Activated naive CD8-positive, alpha-beta T cell treated with anti-CD3 and anti-CD28 coated beads, Interleukin-2, amount 50 U/mL, for 24 hours (primary cell): ENCODE measurements at regions not wholly inside any gene's neighbourhood (a gene's known extent, or its start where the extent isn't known, plus 50 kb on each side); places are given as distances from the start of the nearest gene placed in this dataset.
"Not testable (repeated sequence)": the region's sequence is repeated elsewhere in the genome, so short reads cannot be mapped to it uniquely, and the experiment has no call there.

Source experiments
- ATAC-seq: fragments of 150-1000 bp; cut with Tn5 transposase; one replicate; pipeline ENCODE4 v1.10.0; 2021
- DNase-seq: peaks from one replicate; pipeline ENCODE4 v3.0.0; 2021
- H3K27ac Mint-ChIP-seq: one replicate; pipeline ENCODE4 v1.8.0; 2021; ENCODE audit warnings: mild to moderate bottlenecking, mixed read lengths
- H3K27me3 Mint-ChIP-seq: one replicate; pipeline ENCODE4 v1.8.0; 2021; ENCODE audit warnings: mixed read lengths
- H3K36me3 Mint-ChIP-seq: one replicate; pipeline ENCODE4 v1.8.0; 2021; ENCODE audit warnings: low read depth, mixed read lengths
- H3K4me1 Mint-ChIP-seq: one replicate; pipeline ENCODE4 v1.8.0; 2021; ENCODE audit warnings: mixed read lengths
- H3K4me3 Mint-ChIP-seq: one replicate; pipeline ENCODE4 v1.8.0; 2021; ENCODE audit warnings: mild to moderate bottlenecking, moderate library complexity, mixed read lengths
- H3K9me3 Mint-ChIP-seq: one replicate; pipeline ENCODE4 v1.8.0; 2021; ENCODE audit warnings: mixed read lengths

DNA sequence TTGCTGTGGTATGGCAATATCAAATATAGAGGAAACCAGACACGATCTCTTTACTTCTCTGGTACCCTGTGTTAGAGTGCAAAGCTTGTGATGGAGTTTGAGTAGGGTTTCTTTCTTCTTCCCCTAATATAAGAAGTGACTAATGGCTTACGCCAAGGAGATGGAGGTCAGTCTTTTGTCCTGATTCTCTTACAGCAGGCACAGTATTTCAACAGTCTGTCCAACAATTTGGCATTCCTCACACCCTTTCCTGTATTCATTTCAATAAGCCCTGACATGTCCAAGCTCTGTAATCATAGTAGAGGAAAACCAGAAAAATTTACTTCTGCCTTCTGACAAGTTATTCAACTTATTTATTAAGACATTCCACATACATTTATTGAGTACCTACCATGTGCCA is 546.2 kb downstream of the TMEM135 start:
- peaks cover 9% of the 10 kb centered on the region for H3K9me3 Mint-ChIP-seq
- H3K27ac Mint-ChIP-seq: no peak overlapping the region
- DNase-seq: no peak
- ATAC-seq: no peak
- no peak overlapping the region for H3K4me3 Mint-ChIP-seq
- no peaks in the 10 kb centered on the region for H3K4me1 Mint-ChIP-seq
- no peaks in the 10 kb centered on the region for H3K27me3 Mint-ChIP-seq
- H3K36me3 Mint-ChIP-seq: no peaks in the 10 kb centered on the region

DNA sequence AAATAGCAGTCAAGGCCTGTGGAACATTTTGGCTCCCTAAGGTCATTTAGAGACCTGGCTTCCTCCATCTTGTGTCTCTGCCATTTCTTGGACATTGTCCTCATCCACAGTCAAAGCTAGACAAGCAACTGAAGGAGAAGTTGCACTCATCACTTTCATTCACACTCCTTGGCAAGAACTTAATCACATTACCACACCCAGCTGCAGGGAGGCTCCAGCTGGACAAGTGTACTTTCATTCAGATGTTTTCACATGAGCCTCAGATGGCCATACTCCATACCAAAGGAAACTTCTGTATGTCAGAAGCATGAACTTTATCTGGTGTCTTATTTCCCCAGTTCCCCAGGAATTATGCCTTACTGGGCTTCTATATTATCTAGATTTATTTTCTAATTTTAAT is 537.4 kb downstream of the TMEM135 start:
- Mint-ChIP-seq H3K4me1 (no peaks in the 10 kb centered on the region), H3K27ac (no peak overlapping the region), H3K27me3 (no peaks in the 10 kb centered on the region), H3K4me3 (no peak overlapping the region), H3K9me3 (no peaks in the 10 kb centered on the region), H3K36me3 (no peaks in the 10 kb centered on the region)
- DNase-seq (no peak), ATAC-seq (no peak)

DNA sequence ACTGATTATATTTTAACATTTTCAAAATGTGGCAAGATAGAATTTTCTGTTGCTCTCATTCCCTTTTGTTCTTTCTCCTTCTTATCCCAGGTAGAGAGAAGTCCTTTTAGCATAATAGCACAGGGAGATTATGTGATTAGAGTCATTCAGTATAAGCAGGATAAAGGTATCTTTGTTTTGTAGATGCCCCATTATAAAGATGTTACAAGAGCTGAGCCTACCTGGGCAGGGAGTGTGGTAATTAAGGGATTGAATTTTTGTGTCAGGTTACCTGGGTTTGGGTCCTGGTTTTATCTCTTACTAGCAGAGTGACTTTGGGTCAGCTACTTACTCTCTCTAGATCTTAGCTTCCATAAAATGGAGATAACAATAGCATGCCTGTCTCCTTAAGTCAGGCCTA is 536.5 kb downstream of the TMEM135 start:
- Mint-ChIP-seq H3K27ac (no peak overlapping the region), H3K27me3 (no peaks in the 10 kb centered on the region), H3K4me1 (no peaks in the 10 kb centered on the region), H3K4me3 (no peak overlapping the region), H3K9me3 (no peaks in the 10 kb centered on the region), H3K36me3 (no peaks in the 10 kb centered on the region)
- ATAC-seq (no peak), DNase-seq (no peak)

DNA sequence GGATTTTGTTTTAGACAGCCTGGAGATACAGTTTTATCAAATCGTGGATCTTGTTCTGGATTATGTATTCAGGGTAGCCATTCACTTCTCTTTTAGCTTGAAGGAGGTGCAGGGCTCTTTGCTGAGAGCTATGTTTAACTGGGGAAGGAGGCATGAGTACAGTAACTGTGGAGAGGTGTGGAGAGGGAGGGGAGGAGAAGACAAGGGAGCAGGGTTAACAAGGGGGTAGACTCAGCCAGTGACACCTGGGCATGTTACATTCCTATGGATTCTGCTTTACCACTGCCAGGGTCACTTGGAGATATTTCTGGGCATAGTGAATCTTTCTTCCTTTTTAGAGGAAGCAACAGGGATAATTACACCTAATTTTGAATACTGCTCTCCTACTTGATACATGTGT is 536.0 kb downstream of the TMEM135 start:
- DNase-seq (no peak), ATAC-seq (no peak)
- Mint-ChIP-seq H3K27ac (no peak overlapping the region), H3K4me1 (no peaks in the 10 kb centered on the region), H3K27me3 (no peaks in the 10 kb centered on the region), H3K36me3 (no peaks in the 10 kb centered on the region), H3K9me3 (no peaks in the 10 kb centered on the region), H3K4me3 (no peak overlapping the region)

DNA sequence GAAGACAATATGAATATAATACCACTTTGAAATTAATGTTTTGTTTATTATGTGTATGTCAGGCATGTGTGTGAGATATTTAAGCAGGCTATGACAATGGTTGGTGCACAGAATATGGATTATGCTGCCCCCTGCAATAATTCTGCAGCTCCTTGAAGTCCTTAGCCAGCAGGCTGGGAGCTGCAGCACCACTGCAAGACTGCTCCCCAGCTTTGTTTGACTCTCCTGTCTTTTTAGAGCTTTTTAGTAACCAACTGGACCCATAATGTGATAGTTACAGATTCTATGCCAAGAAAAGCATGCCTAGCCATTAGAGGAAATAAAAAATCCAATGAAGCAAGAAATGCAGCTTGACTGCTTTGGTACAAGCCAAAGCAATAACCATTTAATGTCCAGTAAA is 535.1 kb downstream of the TMEM135 start:
- no peak for ATAC-seq
- Mint-ChIP-seq H3K4me1 (no peaks in the 10 kb centered on the region), H3K9me3 (peaks cover 2% of the 10 kb centered on the region), H3K4me3 (no peak overlapping the region), H3K27me3 (no peaks in the 10 kb centered on the region), H3K36me3 (no peaks in the 10 kb centered on the region), H3K27ac (no peak overlapping the region)
- no peak for DNase-seq

DNA sequence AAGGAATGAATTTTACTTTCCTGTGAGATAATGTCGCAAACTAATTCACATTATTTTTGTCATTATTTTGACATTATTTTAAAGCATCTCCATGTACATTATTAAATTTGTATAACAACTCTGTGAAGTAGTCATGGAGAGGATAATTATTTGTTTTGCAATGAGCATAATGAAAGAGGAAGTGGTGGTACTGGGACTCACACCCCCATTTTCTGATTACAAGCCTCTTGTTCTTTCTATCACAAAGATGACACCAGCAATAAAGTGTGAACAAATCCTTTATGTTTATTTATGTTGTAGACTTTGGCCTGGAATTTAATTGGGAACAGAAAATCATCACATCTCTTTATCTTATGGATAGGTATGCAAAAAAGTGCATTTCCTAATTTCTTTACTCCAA is 522.6 kb downstream of the TMEM135 start:
- ATAC-seq: no peak

DNA sequence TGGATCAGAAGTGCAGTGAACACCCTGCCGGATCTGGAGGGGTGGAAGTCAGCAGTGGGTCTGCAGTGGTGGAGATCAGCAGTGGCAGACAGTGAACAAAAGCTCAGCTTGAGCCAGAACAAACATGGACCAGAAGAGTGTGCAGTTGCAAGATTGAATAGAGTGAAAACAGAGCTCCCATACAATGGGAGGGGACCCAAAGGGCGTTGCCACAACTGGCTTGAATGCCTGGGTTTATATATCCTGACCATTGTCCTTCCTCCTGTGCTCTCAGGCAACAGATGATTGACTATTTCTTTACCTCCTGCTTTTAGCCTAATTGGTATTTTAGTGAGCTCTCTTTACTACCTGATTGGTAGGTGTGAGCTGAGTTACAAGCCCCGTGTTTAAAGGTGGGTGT is 522.1 kb downstream of the TMEM135 start:
- not testable (repeated sequence) for ATAC-seq, DNase-seq, H3K9me3 Mint-ChIP-seq, H3K4me3 Mint-ChIP-seq, H3K27ac Mint-ChIP-seq, H3K27me3 Mint-ChIP-seq, H3K36me3 Mint-ChIP-seq, H3K4me1 Mint-ChIP-seq

More for the DNA sequence above, 522.6 kb downstream of the TMEM135 start:
- no peaks in the 10 kb centered on the region for H3K36me3 Mint-ChIP-seq
- H3K4me1 Mint-ChIP-seq: no peaks in the 10 kb centered on the region
- peaks cover 2% of the 10 kb centered on the region for H3K27me3 Mint-ChIP-seq
- H3K27ac Mint-ChIP-seq: no peak overlapping the region
- H3K4me3 Mint-ChIP-seq: no peak overlapping the region
- peaks cover 4% of the 10 kb centered on the region for H3K9me3 Mint-ChIP-seq
- no peak for DNase-seq

DNA sequence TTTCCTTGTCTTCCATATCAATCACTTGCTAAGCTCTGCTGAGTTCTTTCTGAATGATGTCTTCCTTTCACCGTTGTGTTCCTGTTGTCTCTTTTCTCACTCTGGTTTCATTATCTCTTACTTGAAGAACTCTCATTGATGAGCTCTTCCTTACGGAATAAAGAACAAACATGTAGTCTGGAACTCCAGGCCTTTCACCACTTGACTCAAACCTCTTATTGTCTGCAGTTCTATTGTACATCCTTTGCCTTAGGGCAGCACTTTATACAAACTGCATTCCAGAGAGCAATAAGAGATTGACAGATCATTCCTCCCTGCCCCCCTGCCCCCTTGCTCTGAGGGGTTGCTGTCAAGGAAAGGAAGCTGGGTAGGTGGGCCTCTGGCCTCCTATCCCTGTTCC is 517.4 kb downstream of the TMEM135 start:
- no peak for DNase-seq
- peaks cover 2% of the 10 kb centered on the region for H3K27me3 Mint-ChIP-seq
- ATAC-seq: no peak
- H3K36me3 Mint-ChIP-seq: no peaks in the 10 kb centered on the region
- H3K4me1 Mint-ChIP-seq: no peaks in the 10 kb centered on the region
- H3K9me3 Mint-ChIP-seq: peaks cover 5% of the 10 kb centered on the region
- no peak overlapping the region for H3K4me3 Mint-ChIP-seq
- H3K27ac Mint-ChIP-seq: no peak overlapping the region

DNA sequence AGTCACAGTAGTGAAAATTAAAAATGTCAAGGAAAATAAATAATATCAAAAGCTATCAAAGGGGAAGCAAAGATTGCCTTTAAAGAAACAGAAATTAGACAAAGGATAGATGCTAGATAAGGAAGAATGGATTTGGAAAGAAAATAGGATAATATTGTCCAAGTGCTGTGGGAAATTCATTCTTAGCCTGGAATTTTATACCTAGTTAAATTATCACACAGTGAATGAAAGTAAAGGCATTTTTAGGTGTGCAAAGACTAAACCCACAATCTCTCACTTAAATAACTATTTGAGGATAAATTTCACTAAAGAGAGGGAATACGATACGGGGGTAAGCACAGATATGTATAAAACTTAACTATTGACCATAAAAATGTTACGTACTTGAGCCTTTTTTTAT is 511.1 kb downstream of the TMEM135 start:
- no peaks in the 10 kb centered on the region for H3K4me1 Mint-ChIP-seq
- H3K27me3 Mint-ChIP-seq: no peaks in the 10 kb centered on the region
- H3K4me3 Mint-ChIP-seq: no peak overlapping the region
- no peak for DNase-seq
- no peaks in the 10 kb centered on the region for H3K36me3 Mint-ChIP-seq
- H3K27ac Mint-ChIP-seq: no peak overlapping the region
- ATAC-seq: no peak
- peaks cover 34% of the 10 kb centered on the region for H3K9me3 Mint-ChIP-seq

DNA sequence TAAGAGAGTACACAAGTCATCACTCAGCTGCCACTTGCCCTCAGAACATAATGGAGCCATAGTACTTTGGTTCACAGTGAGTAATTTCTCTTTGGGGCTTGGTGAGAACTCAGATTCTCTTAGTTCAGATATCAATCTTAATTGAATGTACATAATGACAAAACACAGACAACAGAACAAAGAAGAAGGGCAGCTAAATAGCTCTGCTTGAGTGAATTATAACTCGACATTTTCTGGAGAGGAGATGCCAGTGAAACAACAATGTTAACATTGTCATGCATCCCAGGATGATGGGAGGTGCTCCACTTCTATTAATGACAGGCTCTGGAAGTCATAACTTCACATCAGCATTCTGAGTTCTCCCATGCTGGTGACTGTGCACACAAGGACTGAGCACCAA is 508.1 kb downstream of the TMEM135 start:
- ATAC-seq (no peak), DNase-seq (no peak)
- H3K27ac Mint-ChIP-seq: no peak overlapping the region
- no peaks in the 10 kb centered on the region for H3K36me3 Mint-ChIP-seq
- H3K4me1 Mint-ChIP-seq: no peaks in the 10 kb centered on the region
- H3K4me3 Mint-ChIP-seq: no peak overlapping the region
- no peaks in the 10 kb centered on the region for H3K27me3 Mint-ChIP-seq
- peaks cover 56% of the 10 kb centered on the region for H3K9me3 Mint-ChIP-seq

DNA sequence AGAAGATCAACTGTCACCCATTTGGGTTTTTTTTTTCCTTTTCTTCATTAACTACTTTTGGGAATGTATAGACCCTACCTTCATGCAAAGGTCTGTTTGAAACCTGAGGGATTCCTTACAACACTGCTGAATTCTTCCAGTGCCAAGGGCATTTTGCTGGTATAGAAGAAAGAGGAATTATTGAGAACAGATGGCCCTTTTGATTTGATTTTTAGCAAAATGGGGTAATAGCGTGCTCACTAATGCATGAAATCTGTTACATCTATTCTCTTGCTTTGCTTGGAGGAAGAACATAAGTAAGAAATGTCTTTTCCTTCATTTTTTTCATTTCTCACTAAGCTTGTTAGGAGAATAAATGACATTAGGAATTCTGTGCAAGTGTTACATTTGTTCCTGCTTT is 501.9 kb downstream of the TMEM135 start:
- ATAC-seq (no peak), DNase-seq (no peak)
- Mint-ChIP-seq H3K4me3 (no peak overlapping the region), H3K9me3 (peaks cover 29% of the 10 kb centered on the region), H3K36me3 (no peaks in the 10 kb centered on the region), H3K27ac (no peak overlapping the region), H3K4me1 (no peaks in the 10 kb centered on the region), H3K27me3 (no peaks in the 10 kb centered on the region)

DNA sequence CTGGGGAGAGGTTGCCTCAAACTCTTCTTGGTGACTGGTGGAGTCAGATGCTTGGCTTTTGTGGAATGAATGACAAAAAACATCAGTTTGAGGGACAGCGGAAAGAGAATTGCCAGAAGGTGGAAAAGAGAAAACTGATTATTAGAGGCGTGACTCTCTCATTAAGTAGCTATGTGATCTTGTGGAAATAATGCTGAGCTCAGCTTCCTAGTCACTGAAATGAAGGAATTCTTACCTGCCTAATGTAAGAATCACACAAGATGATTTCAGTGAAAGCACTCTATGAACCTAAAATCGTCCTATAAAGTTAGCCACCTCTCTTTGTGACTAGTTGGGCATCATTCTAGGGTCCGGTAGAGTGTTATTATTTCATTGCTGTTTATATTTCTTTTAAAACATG is 498.8 kb downstream of the TMEM135 start:
- Mint-ChIP-seq H3K4me3 (no peak overlapping the region), H3K27me3 (no peaks in the 10 kb centered on the region), H3K9me3 (peaks cover 12% of the 10 kb centered on the region), H3K4me1 (no peaks in the 10 kb centered on the region), H3K27ac (no peak overlapping the region), H3K36me3 (no peaks in the 10 kb centered on the region)
- ATAC-seq (no peak), DNase-seq (no peak)

DNA sequence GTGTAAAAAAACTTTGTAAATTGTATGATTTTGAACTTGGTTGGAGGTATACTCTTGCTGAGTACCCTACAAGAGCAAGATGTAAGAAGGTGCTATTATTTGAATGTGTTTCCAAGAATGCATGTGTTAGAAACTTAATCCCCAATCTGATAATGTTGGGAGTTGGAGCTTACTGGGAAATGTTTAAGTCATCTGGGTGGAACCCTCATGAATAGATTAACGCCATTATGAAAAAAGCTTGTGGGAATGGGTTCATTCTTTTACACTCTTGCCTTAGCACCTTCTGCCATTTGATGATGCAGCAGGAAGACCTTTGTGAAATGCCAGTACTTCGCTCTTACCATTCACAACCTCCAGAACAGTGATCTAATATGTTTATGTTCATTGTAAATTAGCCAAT is 498.3 kb downstream of the TMEM135 start:
- no peak overlapping the region for H3K4me3 Mint-ChIP-seq
- H3K27ac Mint-ChIP-seq: no peak overlapping the region
- ATAC-seq (no peak), DNase-seq (no peak)
- no peaks in the 10 kb centered on the region for H3K4me1 Mint-ChIP-seq
- no peaks in the 10 kb centered on the region for H3K27me3 Mint-ChIP-seq
- peaks cover 9% of the 10 kb centered on the region for H3K9me3 Mint-ChIP-seq
- no peaks in the 10 kb centered on the region for H3K36me3 Mint-ChIP-seq

DNA sequence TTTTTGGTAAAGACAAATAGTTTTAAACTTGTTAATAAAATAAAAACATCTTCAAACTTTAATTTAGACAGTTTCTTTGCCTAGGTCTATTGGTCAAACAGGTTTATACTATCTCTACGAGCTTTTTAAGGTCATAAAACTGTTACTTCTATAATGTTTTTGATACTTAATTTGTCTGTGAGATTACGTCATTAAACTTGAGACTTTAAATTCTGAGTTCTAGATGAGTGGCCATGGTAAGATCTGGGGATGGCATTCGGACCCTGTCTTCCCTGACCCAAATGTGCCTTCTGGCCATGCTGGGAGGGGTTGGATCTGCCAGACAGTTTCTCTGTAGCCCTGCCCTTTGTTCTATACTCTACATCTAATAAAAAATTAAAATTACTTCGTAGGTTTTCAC is 497.8 kb downstream of the TMEM135 start:
- H3K4me1 Mint-ChIP-seq: no peaks in the 10 kb centered on the region
- H3K36me3 Mint-ChIP-seq: no peaks in the 10 kb centered on the region
- H3K27me3 Mint-ChIP-seq: no peaks in the 10 kb centered on the region
- DNase-seq (no peak), ATAC-seq (no peak)
- H3K9me3 Mint-ChIP-seq: peaks cover 6% of the 10 kb centered on the region
- H3K27ac Mint-ChIP-seq: no peak overlapping the region
- H3K4me3 Mint-ChIP-seq: no peak overlapping the region

DNA sequence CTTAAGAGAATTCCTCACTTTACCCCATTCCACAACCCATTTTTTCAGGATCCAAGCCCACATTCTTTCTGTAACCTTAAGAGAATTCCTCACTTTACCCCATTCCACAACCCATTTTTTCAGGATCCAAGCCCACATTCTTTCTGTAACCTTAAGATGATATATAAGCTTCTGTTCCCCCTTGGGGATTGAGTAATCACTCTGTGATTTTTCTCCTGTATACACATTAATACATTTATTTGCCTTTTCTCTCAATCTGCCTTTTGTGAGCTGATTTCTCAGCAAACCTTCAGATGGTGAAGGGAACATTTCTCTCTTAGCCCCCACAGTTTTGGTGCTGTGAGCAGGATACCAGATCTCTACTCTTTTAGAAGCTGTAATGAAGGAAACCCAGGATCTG is 494.1 kb downstream of the TMEM135 start:
- ATAC-seq: not testable (repeated sequence)

DNA sequence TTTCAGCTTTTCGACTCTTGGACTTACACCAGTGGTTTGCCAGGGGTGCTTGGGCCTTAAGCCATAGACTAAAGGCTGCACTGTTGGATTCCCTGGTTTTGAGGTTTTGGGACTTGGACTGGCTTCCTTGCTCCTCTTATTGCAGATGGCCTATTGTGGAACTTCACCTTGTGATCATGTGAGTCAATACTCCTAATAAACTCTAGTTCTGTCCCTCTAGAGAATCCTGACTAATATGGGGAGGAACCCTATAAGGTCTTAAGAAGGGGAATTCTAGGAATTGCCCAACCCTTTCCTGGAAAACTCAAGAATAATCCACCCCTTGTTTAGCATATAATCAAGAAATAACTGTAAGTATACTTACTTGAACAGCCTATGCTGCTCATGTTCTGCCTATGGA is 491.8 kb downstream of the TMEM135 start:
- no peak overlapping the region for H3K27ac Mint-ChIP-seq
- ATAC-seq (no peak), DNase-seq (no peak)
- H3K4me1 Mint-ChIP-seq: no peaks in the 10 kb centered on the region
- no peaks in the 10 kb centered on the region for H3K27me3 Mint-ChIP-seq
- no peaks in the 10 kb centered on the region for H3K36me3 Mint-ChIP-seq
- no peak overlapping the region for H3K4me3 Mint-ChIP-seq
- H3K9me3 Mint-ChIP-seq: peaks cover 6% of the 10 kb centered on the region

More for the DNA sequence above, 494.1 kb downstream of the TMEM135 start:
- H3K4me1 Mint-ChIP-seq, H3K36me3 Mint-ChIP-seq, H3K4me3 Mint-ChIP-seq, H3K27ac Mint-ChIP-seq, DNase-seq, H3K27me3 Mint-ChIP-seq, H3K9me3 Mint-ChIP-seq: not testable (repeated sequence)
